ENCODE measurements at regions not wholly inside any gene's neighbourhood (a gene's known extent, or its start where the extent isn't known, plus 50 kb on each side); places are given as distances from the start of the nearest gene placed in this dataset.

DNA sequence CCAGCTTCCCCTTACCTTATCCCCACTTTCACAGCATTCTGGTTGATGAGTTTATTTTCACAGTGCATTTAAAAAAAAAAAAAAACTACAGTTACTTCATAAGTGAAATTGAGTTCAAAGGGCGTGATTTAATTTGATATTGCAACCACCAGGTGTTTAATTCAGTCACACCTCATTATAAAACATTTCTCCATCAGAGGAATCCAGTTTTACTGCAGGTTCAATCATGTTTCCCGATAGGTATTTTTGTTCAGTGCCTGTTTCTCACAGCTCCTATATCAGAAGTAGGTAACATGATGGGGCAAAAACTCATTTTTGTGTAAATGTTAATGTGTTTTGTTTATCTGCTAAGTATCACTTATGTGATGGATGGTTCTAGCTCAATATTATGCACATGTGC, 102.3 kb upstream of the PCDH7 start:
- Histone ChIP-seq H3K4me1 (ENCODE audit: control insufficient read depth, insufficient read depth, low read length) (no peaks in the 10 kb centered on the region), H3K4me3 (ENCODE audit: low read depth, low read length) (no peak overlapping the region), H3K36me3 (ENCODE audit: control insufficient read depth, insufficient read depth, low read length) (no peaks in the 10 kb centered on the region), H3K9ac (ENCODE audit: low read depth, low read length) (no peak overlapping the region), H3K27me3 (ENCODE audit: control insufficient read depth, insufficient read depth, low read length) (no peaks in the 10 kb centered on the region), H3K9me3 (ENCODE audit: control insufficient read depth, insufficient read depth, low read length) (no peaks in the 10 kb centered on the region)

DNA sequence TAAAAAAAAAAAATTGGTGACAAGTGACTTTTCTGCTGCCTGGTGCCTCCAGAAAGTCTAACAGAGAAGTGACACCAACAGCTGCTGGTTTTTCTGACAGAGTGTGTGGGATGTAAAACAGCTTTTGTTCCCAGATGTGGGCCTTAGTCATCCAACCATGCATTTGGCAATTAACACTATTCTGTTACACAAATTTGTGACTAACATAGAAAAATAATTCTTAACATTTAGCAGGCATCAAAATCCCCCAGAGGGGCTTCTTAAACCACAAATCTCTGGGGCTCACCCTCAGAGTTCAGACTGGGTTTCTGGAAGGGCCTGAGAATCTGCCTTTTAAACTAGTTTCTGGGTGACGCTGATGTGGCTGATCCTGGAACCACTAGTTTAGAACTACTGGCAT, 100.5 kb upstream of the PCDH7 start:
- Histone ChIP-seq H3K4me1 (ENCODE audit: control insufficient read depth, insufficient read depth, low read length) (no peaks in the 10 kb centered on the region), H3K27me3 (ENCODE audit: control insufficient read depth, insufficient read depth, low read length) (no peaks in the 10 kb centered on the region)

DNA sequence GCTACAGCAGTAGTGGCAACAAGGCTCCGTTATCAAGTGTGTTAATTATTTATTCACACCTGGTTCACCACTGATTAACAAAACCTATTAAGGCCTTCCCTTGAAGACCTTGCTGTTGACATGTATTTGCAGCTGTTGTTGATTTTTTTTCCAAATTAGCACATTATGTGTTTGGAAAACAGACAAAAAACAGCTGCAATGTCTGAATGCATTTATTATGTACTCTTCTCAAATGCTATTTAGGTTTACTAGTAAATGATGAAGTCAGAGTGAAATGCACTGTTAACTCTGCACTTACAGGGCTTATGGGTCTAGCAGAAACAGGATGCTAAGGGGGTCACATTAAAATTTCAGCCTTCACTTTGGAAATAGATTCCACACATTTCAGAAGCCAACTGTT, 99.5 kb upstream of the PCDH7 start:
- H3K4me3 ChIP-seq (ENCODE audit: low read depth, low read length): no peak overlapping the region
- no peaks in the 10 kb centered on the region for H3K36me3 ChIP-seq (ENCODE audit: control insufficient read depth, insufficient read depth, low read length)
- H3K9ac ChIP-seq (ENCODE audit: low read depth, low read length): no peak overlapping the region
- no peaks in the 10 kb centered on the region for H3K27me3 ChIP-seq (ENCODE audit: control insufficient read depth, insufficient read depth, low read length)
- H3K9me3 ChIP-seq (ENCODE audit: control insufficient read depth, insufficient read depth, low read length): no peaks in the 10 kb centered on the region
- H3K4me1 ChIP-seq (ENCODE audit: control insufficient read depth, insufficient read depth, low read length): no peaks in the 10 kb centered on the region

More for the DNA sequence above, 100.5 kb upstream of the PCDH7 start:
- Histone ChIP-seq H3K36me3 (ENCODE audit: control insufficient read depth, insufficient read depth, low read length) (no peaks in the 10 kb centered on the region), H3K9me3 (ENCODE audit: control insufficient read depth, insufficient read depth, low read length) (no peaks in the 10 kb centered on the region), H3K9ac (ENCODE audit: low read depth, low read length) (no peak overlapping the region), H3K4me3 (ENCODE audit: low read depth, low read length) (no peak overlapping the region)

DNA sequence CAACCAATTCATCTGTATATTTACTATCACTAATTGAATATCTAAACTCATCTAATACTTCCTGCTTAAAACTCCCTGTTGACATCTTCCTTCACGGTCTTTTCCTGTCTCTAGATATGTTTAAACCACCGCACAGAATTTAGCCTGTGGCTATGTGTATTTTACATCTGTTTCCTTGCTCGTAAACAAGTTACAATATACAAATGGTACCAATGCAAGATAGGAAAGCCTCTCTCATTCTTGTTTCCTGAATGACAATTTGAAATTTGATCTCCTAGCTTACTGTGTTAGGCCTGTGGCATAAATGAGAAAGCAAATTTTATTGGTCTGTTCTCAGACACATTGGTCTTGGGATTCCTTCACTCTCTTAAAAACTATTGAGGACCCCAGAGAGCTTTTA, 89.7 kb upstream of the PCDH7 start:
- Histone ChIP-seq H3K4me1 (ENCODE audit: control insufficient read depth, insufficient read depth, low read length) (no peaks in the 10 kb centered on the region), H3K9ac (ENCODE audit: low read depth, low read length) (no peak overlapping the region), H3K27me3 (ENCODE audit: control insufficient read depth, insufficient read depth, low read length) (no peaks in the 10 kb centered on the region), H3K36me3 (ENCODE audit: control insufficient read depth, insufficient read depth, low read length) (no peaks in the 10 kb centered on the region), H3K9me3 (ENCODE audit: control insufficient read depth, insufficient read depth, low read length) (no peaks in the 10 kb centered on the region), H3K4me3 (ENCODE audit: low read depth, low read length) (no peak overlapping the region)

DNA sequence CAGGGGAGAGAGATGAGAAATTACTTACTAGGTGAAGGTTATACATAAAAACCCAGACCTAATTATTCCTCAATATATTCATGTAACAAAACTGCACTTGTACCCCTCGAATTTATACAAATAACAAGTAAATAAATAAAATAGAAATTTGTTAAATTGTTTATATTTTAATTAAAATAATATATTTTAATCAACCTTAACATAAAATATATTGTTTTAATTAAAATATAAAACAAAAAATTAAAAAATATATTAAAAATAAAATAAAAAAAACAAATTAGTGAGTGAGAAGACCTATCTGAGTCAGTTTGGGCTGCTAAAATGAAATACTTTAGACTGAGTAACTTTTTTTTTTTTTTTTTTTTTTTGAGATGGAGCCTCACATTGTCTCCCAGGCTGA, 87.4 kb upstream of the PCDH7 start:
- H3K9ac ChIP-seq (ENCODE audit: low read depth, low read length): no peak overlapping the region
- no peak overlapping the region for H3K4me3 ChIP-seq (ENCODE audit: low read depth, low read length)
- no peaks in the 10 kb centered on the region for H3K36me3 ChIP-seq (ENCODE audit: control insufficient read depth, insufficient read depth, low read length)
- no peaks in the 10 kb centered on the region for H3K4me1 ChIP-seq (ENCODE audit: control insufficient read depth, insufficient read depth, low read length)
- no peaks in the 10 kb centered on the region for H3K27me3 ChIP-seq (ENCODE audit: control insufficient read depth, insufficient read depth, low read length)
- no peaks in the 10 kb centered on the region for H3K9me3 ChIP-seq (ENCODE audit: control insufficient read depth, insufficient read depth, low read length)

DNA sequence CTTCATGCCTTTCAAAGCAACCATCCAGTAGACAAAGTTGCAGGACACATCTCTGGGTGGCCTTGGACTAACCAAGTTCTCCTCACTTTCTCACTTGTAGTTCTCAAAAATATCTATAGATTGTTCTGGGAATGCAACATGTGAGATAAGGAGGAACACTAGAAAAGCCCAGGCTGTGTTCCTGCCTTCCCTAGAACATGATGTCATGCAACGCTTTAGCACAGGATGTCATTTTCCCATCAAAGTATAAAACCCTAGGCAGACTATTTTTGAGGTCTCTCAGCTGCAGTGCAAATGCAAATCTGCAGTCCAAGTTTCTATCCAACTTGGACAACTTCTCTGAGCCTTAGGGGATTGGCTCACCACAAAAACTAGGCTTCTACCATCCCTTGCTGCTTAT, 78.8 kb upstream of the PCDH7 start:
- no peaks in the 10 kb centered on the region for H3K9me3 ChIP-seq (ENCODE audit: control insufficient read depth, insufficient read depth, low read length)
- H3K4me1 ChIP-seq (ENCODE audit: control insufficient read depth, insufficient read depth, low read length): no peaks in the 10 kb centered on the region

DNA sequence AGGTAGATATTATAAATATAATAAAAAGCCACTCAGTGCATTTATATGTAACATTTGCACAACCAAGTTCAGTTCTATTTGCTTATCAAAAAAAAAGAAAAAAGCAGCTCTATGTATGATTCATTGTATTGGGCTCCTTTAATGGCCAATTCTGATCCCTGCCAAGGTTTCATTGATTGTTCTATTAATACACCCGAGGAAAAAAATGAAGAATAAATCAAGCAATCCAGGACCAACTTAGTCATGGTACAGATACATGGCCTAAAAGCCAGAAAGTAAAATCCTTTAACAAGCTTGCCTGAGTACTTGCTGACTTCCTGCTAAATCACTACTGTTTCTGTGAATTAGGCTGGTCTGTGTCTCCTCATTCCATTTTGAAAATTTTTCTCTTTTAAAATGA, 77.6 kb upstream of the PCDH7 start:
- H3K27me3 ChIP-seq (ENCODE audit: control insufficient read depth, insufficient read depth, low read length): no peaks in the 10 kb centered on the region
- no peaks in the 10 kb centered on the region for H3K9me3 ChIP-seq (ENCODE audit: control insufficient read depth, insufficient read depth, low read length)
- H3K9ac ChIP-seq (ENCODE audit: low read depth, low read length): no peak overlapping the region
- H3K4me1 ChIP-seq (ENCODE audit: control insufficient read depth, insufficient read depth, low read length): no peaks in the 10 kb centered on the region
- no peak overlapping the region for H3K4me3 ChIP-seq (ENCODE audit: low read depth, low read length)
- no peaks in the 10 kb centered on the region for H3K36me3 ChIP-seq (ENCODE audit: control insufficient read depth, insufficient read depth, low read length)

More for the DNA sequence above, 78.8 kb upstream of the PCDH7 start:
- Histone ChIP-seq H3K36me3 (ENCODE audit: control insufficient read depth, insufficient read depth, low read length) (no peaks in the 10 kb centered on the region), H3K27me3 (ENCODE audit: control insufficient read depth, insufficient read depth, low read length) (no peaks in the 10 kb centered on the region), H3K4me3 (ENCODE audit: low read depth, low read length) (no peak overlapping the region), H3K9ac (ENCODE audit: low read depth, low read length) (no peak overlapping the region)

DNA sequence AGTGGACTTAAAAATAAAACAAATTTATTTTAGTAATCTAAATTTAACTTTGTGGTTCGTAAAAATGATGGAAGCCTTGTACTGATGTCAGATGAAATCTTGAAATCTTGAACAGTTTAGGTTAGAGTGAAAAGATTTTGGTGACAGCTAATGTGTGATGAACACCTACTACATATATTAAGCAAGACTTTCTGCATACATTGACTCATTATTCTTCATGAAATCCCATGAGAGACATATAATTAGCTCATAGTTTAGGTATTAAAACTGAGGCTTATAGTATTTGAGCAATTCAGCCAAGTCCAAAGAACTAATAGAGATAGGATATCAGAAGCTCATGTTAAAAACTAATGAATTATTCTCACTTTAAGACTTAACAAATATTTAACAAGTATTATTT, 66.9 kb upstream of the PCDH7 start:
- no peaks in the 10 kb centered on the region for H3K9me3 ChIP-seq (ENCODE audit: control insufficient read depth, insufficient read depth, low read length)
- no peak overlapping the region for H3K9ac ChIP-seq (ENCODE audit: low read depth, low read length)
- H3K4me1 ChIP-seq (ENCODE audit: control insufficient read depth, insufficient read depth, low read length): no peaks in the 10 kb centered on the region
- H3K36me3 ChIP-seq (ENCODE audit: control insufficient read depth, insufficient read depth, low read length): no peaks in the 10 kb centered on the region
- no peaks in the 10 kb centered on the region for H3K27me3 ChIP-seq (ENCODE audit: control insufficient read depth, insufficient read depth, low read length)
- H3K4me3 ChIP-seq (ENCODE audit: low read depth, low read length): no peak overlapping the region

DNA sequence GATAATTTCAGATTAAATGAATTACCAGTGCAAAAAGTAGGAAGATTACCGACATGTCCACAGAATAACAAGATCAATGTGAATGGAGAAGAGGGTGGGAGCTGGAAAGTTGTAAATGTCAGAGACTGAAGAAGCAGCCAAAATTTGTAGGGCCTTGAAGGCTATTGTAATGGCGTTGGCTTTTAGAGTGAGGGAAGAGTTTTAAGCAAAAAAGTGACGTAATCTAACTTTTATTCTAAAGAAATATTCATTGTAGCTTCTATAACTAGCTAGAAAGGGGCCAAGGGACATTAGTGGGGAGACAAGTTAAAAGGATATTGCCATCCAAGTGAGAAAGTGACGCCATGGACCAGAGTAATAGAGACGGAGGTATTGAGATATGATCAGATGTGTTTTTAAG, 63.3 kb upstream of the PCDH7 start:
- Histone ChIP-seq H3K9me3 (ENCODE audit: control insufficient read depth, insufficient read depth, low read length) (no peaks in the 10 kb centered on the region), H3K4me1 (ENCODE audit: control insufficient read depth, insufficient read depth, low read length) (no peaks in the 10 kb centered on the region), H3K4me3 (ENCODE audit: low read depth, low read length) (no peak overlapping the region), H3K36me3 (ENCODE audit: control insufficient read depth, insufficient read depth, low read length) (no peaks in the 10 kb centered on the region), H3K27me3 (ENCODE audit: control insufficient read depth, insufficient read depth, low read length) (no peaks in the 10 kb centered on the region), H3K9ac (ENCODE audit: low read depth, low read length) (no peak overlapping the region)

DNA sequence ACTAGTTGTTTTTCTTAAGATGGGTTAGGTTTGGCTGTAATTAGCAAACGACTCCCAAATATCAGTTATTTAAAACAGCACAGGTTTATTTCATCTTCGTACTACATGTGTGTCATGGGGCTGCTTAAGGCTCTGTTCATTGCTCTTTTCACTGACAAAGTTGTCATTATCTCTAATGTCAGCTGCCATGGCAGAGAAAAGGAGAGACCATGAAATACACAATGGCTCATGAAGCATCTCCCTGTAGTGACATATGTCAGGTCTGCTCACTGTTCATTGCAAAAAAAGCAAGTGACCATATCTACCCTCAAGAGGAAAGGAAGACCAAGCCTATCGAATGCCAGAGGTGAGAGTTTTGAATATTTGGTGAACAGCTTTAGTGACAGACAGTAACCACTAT, 52.2 kb upstream of the PCDH7 start:
- Histone ChIP-seq H3K4me3 (ENCODE audit: low read depth, low read length) (no peak overlapping the region), H3K9me3 (ENCODE audit: control insufficient read depth, insufficient read depth, low read length) (no peaks in the 10 kb centered on the region), H3K4me1 (ENCODE audit: control insufficient read depth, insufficient read depth, low read length) (no peaks in the 10 kb centered on the region), H3K27me3 (ENCODE audit: control insufficient read depth, insufficient read depth, low read length) (no peaks in the 10 kb centered on the region), H3K36me3 (ENCODE audit: control insufficient read depth, insufficient read depth, low read length) (no peaks in the 10 kb centered on the region), H3K9ac (ENCODE audit: low read depth, low read length) (no peak overlapping the region)

DNA sequence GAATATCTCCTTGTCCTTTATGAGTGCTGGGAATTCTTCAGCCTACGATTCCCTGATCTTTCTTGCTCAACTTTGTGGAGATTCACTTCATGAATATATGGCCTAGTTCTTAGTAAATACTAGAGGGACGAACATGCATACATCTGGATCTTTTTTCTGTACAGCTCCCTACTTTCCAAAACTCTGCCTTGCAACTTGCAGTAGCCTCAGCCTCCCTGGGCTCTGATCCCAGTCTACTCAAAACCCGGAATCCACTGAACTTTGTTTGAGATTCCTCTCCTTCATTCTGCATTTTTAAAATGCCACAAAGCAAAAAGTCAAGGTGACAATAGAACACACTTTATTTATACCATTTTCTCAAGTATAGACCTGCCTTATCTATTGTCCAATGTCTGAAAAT, 50.0 kb upstream of the PCDH7 start:
- Histone ChIP-seq H3K36me3 (ENCODE audit: control insufficient read depth, insufficient read depth, low read length) (no peaks in the 10 kb centered on the region), H3K4me1 (ENCODE audit: control insufficient read depth, insufficient read depth, low read length) (no peaks in the 10 kb centered on the region), H3K9me3 (ENCODE audit: control insufficient read depth, insufficient read depth, low read length) (no peaks in the 10 kb centered on the region), H3K9ac (ENCODE audit: low read depth, low read length) (no peak overlapping the region), H3K27me3 (ENCODE audit: control insufficient read depth, insufficient read depth, low read length) (no peaks in the 10 kb centered on the region), H3K4me3 (ENCODE audit: low read depth, low read length) (no peak overlapping the region)
